ENCODE measurements at regions not wholly inside any gene's neighbourhood (a gene's known extent, or its start where the extent isn't known, plus 50 kb on each side); places are given as distances from the start of the nearest gene placed in this dataset.

GRCh38 chr1:5388622-5389021 lies 603.6 kb downstream of the NPHP4 start:
- no peak for TF ChIP-seq POLR2A (IDR thresholded peaks at IDR 0.05)
- no peak for TF ChIP-seq CTCF (IDR thresholded peaks at IDR 0.05)
- WGBS, 2 donors = 67 to 73% methylated on average over 6 of the region's 6 CpGs
- DNase-seq (ENCODE audit: low spot score in 2 of 2) = no peak
- intact Hi-C loops (cut with DNase I; ENCODE audit: low total_unique reads) = no loop called here
- no peak overlapping the region for H3K4me3 ChIP-seq (ENCODE audit: low read depth, poor library complexity, severe bottlenecking)

GRCh38 chr1:5386371-5386770 lies 605.9 kb downstream of the NPHP4 start:
- intact Hi-C loops (cut with DNase I; ENCODE audit: low total_unique reads) = no loop called here
- TF ChIP-seq POLR2A (IDR thresholded peaks at IDR 0.05) (no peak), CTCF (IDR thresholded peaks at IDR 0.05) (no peak)
- DNase-seq (ENCODE audit: low spot score in 2 of 2) = no peak
- H3K4me3 ChIP-seq (ENCODE audit: low read depth, poor library complexity, severe bottlenecking) = no peak overlapping the region
- WGBS, 2 donors = 70 to 84% methylated on average over 3 of the region's 3 CpGs

- no peak for TF ChIP-seq POLR2A (IDR thresholded peaks at IDR 0.05)
- no peak for TF ChIP-seq CTCF (IDR thresholded peaks at IDR 0.05)
- no peak overlapping the region for H3K4me3 ChIP-seq (ENCODE audit: low read depth, poor library complexity, severe bottlenecking)
- DNase-seq (ENCODE audit: low spot score in 2 of 2) = no peak
- WGBS, 2 donors = 79 to 81% methylated on average over 7 of the region's 7 CpGs
- intact Hi-C loops (cut with DNase I; ENCODE audit: low total_unique reads) = no loop called here
Observed at GRCh38 chr1:5385956-5386355, 606.3 kb downstream of the NPHP4 start.

- no peak for TF ChIP-seq CTCF (IDR thresholded peaks at IDR 0.05)
- no peak for DNase-seq (ENCODE audit: low spot score in 2 of 2)
- intact Hi-C loops (cut with DNase I; ENCODE audit: low total_unique reads) = no loop called here
- no peak overlapping the region for H3K4me3 ChIP-seq (ENCODE audit: low read depth, poor library complexity, severe bottlenecking)
- 48 to 64% methylated on average over 14 of the region's 14 CpGs for WGBS, 2 donors
Observed at GRCh38 chr1:5385096-5385799, 607.0 kb downstream of the NPHP4 start.

- no peak for DNase-seq (ENCODE audit: low spot score in 2 of 2)
- intact Hi-C loops (cut with DNase I; ENCODE audit: low total_unique reads) = no loop called here
- no peak overlapping the region for H3K4me3 ChIP-seq (ENCODE audit: low read depth, poor library complexity, severe bottlenecking)
- 79 to 80% methylated on average over 7 of the region's 7 CpGs for WGBS, 2 donors
- TF ChIP-seq CTCF (IDR thresholded peaks at IDR 0.05) (no peak), POLR2A (IDR thresholded peaks at IDR 0.05) (no peak)
Observed at GRCh38 chr1:5381491-5381890, 610.7 kb downstream of the NPHP4 start.

GRCh38 chr1:5379176-5379759 lies 613.0 kb downstream of the NPHP4 start:
- TF ChIP-seq POLR2A (IDR thresholded peaks at IDR 0.05) = no peak
- no peak for TF ChIP-seq CTCF (IDR thresholded peaks at IDR 0.05)
- intact Hi-C loops (cut with DNase I; ENCODE audit: low total_unique reads) = no loop called here
- no peak overlapping the region for H3K4me3 ChIP-seq (ENCODE audit: low read depth, poor library complexity, severe bottlenecking)
- DNase-seq (ENCODE audit: low spot score in 2 of 2) = peak in 1 of 2 donors; percentile 56
- WGBS, 2 donors = 68 to 74% methylated on average over 12 of the region's 12 CpGs

Data from lower leg skin (tissue), 4 donors.